PC-9 (cell line): ENCODE measurements at regions not wholly inside any gene's neighbourhood (a gene's known extent, or its start where the extent isn't known, plus 50 kb on each side); places are given as distances from the start of the nearest gene placed in this dataset.

Experiments used
- BruUV-seq: library from RNA; stranded (reverse); fragments of 400-500 nt; replicated peaks from 2 replicates; lab custom pipeline; 2021; lab: Mats Ljungman, UMichigan
- CTCF ChIA-PET: fragments of 300-600 bp; sonication (Branson Sonifier 250); formaldehyde crosslinking; loops from one replicate; lab custom pipeline; 2022; ENCODE audit warnings: antibody characterized with exemption; lab: Charles Lee
- POLR2A ChIA-PET: fragments of 300-600 bp; sonication (Branson Sonifier 250); formaldehyde crosslinking; loops from one replicate; lab custom pipeline; 2022; ENCODE audit warnings: antibody characterized with exemption; ENCODE audit not compliant: unreplicated experiment; lab: Charles Lee
- DNase-seq, 2 experiments: peaks; one replicate each; pipeline versions ENCODE4 v3.0.0 to v3.0.0-alpha.2; 2015 to 2022; ENCODE audit warnings: mixed read lengths in 1 of 2
- H2AFZ ChIP-seq: fragments of 200-600 bp; sonication (generic); 2 replicates; pipeline ENCODE4 v1.8.1; 2017; ENCODE audit warnings: antibody characterized with exemption
- H3F3A ChIP-seq: fragments of 200-600 bp; sonication (generic); 2 replicates; pipeline ENCODE4 v1.8.1; 2017; ENCODE audit warnings: antibody characterized with exemption, mild to moderate bottlenecking, low read depth; ENCODE audit not compliant: insufficient read depth
- H3K27ac ChIP-seq: fragments of 200-600 bp; sonication (generic); 2 replicates; pipeline ENCODE4 v1.6.1; 2016; ENCODE audit warnings: mixed run types
- H3K27me3 ChIP-seq: fragments of 200-600 bp; sonication (generic); 2 replicates; pipeline ENCODE4 v1.6.1; 2016; ENCODE audit warnings: low read depth, mixed run types; ENCODE audit not compliant: insufficient read depth
- H3K36me3 ChIP-seq: fragments of 200-600 bp; sonication (generic); 2 replicates; pipeline ENCODE4 v1.6.1; 2016; ENCODE audit warnings: low read depth, mixed run types
- H3K4me1 ChIP-seq: fragments of 200-600 bp; sonication (generic); replicated peaks from 2 replicates; pipeline ENCODE4 v1.6.1; 2016; ENCODE audit warnings: mixed run types; ENCODE audit not compliant: insufficient read depth
- H3K4me2 ChIP-seq: fragments of 200-600 bp; sonication (generic); 2 replicates; pipeline ENCODE4 v1.6.1; 2017; ENCODE audit warnings: mixed run types
- H3K4me3 ChIP-seq: fragments of 200-600 bp; sonication (generic); 2 replicates; pipeline ENCODE4 v1.6.1; 2016; ENCODE audit warnings: mixed run types
- H3K79me2 ChIP-seq: fragments of 200-600 bp; sonication (generic); 2 replicates; pipeline ENCODE4 v1.6.1; 2017; ENCODE audit warnings: low read depth, mixed run types
- H3K9me2 ChIP-seq: fragments of 200-600 bp; sonication (generic); 2 replicates; pipeline ENCODE4 v1.8.1; 2017; ENCODE audit warnings: mild to moderate bottlenecking; ENCODE audit not compliant: insufficient read depth
- H3K9me3 ChIP-seq: fragments of 200-600 bp; sonication (generic); 2 replicates; pipeline ENCODE4 v1.8.1; 2016; ENCODE audit warnings: low read depth; ENCODE audit not compliant: insufficient read depth
- H4K20me1 ChIP-seq: fragments of 200-600 bp; sonication (generic); 2 replicates; pipeline ENCODE4 v1.8.1; 2017; ENCODE audit not compliant: insufficient read depth
- EZH2 ChIP-seq: fragments of 200-600 bp; sonication (generic); IDR thresholded peaks from 2 replicates; pipeline ENCODE4 v1.8.0; 2017; ENCODE audit warnings: antibody characterized with exemption, low read depth
- intact Hi-C: fragments of 100-400 bp; cut with micrococcal nuclease; formaldehyde crosslinking; loops from one replicate; pipeline ENCODE4 v1.10.0; 2022; ENCODE audit not compliant: unreplicated experiment
- TF ChIP-seq, protein P1 (sequence below): fragments of 200-600 bp; sonication (generic); conservative IDR thresholded peaks from 2 replicates; pipeline ENCODE4 v1.6.1; 2017; ENCODE audit warnings: mixed run types, antibody characterized with exemption, mild to moderate bottlenecking, moderate library complexity

DNA sequence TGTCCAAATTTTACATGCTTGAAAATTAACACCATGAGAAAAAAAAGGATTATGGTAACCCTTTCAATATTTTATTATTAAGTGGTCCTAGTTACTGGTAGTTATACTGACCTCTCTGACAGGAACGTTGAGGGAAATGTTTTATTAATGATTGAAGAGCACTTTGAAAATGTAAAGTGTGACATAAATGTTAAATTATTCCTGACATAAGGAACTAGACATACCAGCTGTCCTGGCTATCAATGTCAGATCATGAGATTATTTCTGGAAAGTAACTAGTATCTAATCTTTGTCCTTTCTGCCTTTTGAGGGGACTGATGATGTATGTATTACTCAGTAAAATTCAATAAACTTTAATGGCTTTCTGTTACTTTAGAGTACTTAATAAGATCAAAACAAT lies 1538.5 kb upstream of the CDH6 start:
- Histone ChIP-seq H3K79me2 (no peaks in the 10 kb centered on the region), H3K27ac (no peak overlapping the region), H3F3A (no peaks in the 10 kb centered on the region), H3K4me3 (no peak overlapping the region), H3K27me3 (no peaks in the 10 kb centered on the region), H3K36me3 (no peaks in the 10 kb centered on the region), H3K4me2 (no peak overlapping the region), H2AFZ (no peak overlapping the region), H3K9me2 (no peaks in the 10 kb centered on the region; the same call in 1 of the 2 replicates), H3K9me3 (no peaks in the 10 kb centered on the region), H4K20me1 (no peaks in the 10 kb centered on the region), H3K4me1 (no peaks in the 10 kb centered on the region)
- CTCF ChIA-PET, result no interaction called here
- no TSS peak for BruUV-seq
- TF ChIP-seq, protein P1, sequence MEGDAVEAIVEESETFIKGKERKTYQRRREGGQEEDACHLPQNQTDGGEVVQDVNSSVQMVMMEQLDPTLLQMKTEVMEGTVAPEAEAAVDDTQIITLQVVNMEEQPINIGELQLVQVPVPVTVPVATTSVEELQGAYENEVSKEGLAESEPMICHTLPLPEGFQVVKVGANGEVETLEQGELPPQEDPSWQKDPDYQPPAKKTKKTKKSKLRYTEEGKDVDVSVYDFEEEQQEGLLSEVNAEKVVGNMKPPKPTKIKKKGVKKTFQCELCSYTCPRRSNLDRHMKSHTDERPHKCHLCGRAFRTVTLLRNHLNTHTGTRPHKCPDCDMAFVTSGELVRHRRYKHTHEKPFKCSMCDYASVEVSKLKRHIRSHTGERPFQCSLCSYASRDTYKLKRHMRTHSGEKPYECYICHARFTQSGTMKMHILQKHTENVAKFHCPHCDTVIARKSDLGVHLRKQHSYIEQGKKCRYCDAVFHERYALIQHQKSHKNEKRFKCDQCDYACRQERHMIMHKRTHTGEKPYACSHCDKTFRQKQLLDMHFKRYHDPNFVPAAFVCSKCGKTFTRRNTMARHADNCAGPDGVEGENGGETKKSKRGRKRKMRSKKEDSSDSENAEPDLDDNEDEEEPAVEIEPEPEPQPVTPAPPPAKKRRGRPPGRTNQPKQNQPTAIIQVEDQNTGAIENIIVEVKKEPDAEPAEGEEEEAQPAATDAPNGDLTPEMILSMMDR, result no peak
- TF ChIP-seq EZH2, result no peak
- intact Hi-C loops, result no loop called here
- POLR2A ChIA-PET, result no interaction called here
- DNase-seq, result no peak

DNA sequence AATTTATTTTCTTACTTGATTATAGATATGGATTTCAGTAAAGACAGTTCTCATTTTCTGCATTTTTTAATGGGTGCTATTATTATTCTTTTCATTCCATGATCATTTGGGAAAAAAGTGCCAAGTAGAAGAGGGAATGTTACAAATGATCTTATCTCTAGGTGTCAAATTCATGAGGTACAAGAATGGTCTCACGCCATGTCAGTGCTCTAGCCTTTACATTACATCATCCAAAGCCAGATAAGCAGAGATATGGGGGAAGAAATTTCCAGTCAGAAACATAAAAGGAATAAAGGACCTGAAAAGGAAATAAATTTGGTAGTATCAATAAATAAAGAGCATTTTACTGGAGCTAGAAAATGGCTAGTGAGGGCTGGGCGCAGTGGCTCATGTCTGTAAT lies 1544.2 kb upstream of the CDH6 start:
- Histone ChIP-seq H2AFZ (no peak overlapping the region), H3K36me3 (no peaks in the 10 kb centered on the region), H3K9me3 (no peaks in the 10 kb centered on the region), H3K27me3 (no peaks in the 10 kb centered on the region), H3K27ac (no peak overlapping the region), H4K20me1 (no peaks in the 10 kb centered on the region), H3K79me2 (no peaks in the 10 kb centered on the region), H3K4me3 (no peak overlapping the region), H3F3A (no peaks in the 10 kb centered on the region), H3K9me2 (no peaks in the 10 kb centered on the region), H3K4me1 (no peaks in the 10 kb centered on the region), H3K4me2 (no peak overlapping the region)
- POLR2A ChIA-PET, result no interaction called here
- intact Hi-C loops, result no loop called here
- BruUV-seq, result no TSS peak
- CTCF ChIA-PET, result no interaction called here
- DNase-seq, result no peak
- TF ChIP-seq, protein P1, result no peak
- no peak for TF ChIP-seq EZH2

DNA sequence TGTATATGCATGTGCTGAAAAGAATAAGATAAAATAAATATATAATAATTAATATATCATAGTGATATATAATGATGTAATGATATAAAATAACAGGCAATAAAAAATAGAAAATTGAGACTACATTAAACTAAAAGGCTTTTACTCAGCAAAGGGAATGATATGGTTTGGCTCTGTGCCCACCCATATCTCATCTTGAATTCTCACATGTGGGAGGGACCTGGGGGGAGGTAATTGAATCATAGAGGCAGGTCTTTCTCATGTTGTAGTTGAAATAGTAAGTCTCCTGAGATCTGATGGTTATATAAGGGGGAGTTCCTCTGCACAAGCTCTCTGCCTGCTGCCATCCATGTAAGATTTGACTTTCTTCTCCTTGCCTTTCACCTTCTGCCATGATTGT lies 1550.9 kb upstream of the CDH6 start:
- Histone ChIP-seq H3K9me3 (no peaks in the 10 kb centered on the region), H3K9me2 (peaks cover 11% of the 10 kb centered on the region; the same call in 1 of the 2 replicates), H3K27ac (no peak overlapping the region), H3F3A (no peaks in the 10 kb centered on the region), H4K20me1 (no peaks in the 10 kb centered on the region), H3K36me3 (no peaks in the 10 kb centered on the region), H3K79me2 (no peaks in the 10 kb centered on the region), H3K4me3 (no peak overlapping the region), H3K4me2 (no peak overlapping the region), H3K27me3 (no peaks in the 10 kb centered on the region), H2AFZ (no peak overlapping the region), H3K4me1 (no peaks in the 10 kb centered on the region)
- TF ChIP-seq EZH2, result no peak
- TF ChIP-seq, protein P1, result no peak
- CTCF ChIA-PET, result no interaction called here
- BruUV-seq, result no TSS peak
- no peak for DNase-seq
- POLR2A ChIA-PET, result no interaction called here
- intact Hi-C loops, result no loop called here
